ENCODE measurements at regions not wholly inside any gene's neighbourhood (a gene's known extent, or its start where the extent isn't known, plus 50 kb on each side); places are given as distances from the start of the nearest gene placed in this dataset.

DNA sequence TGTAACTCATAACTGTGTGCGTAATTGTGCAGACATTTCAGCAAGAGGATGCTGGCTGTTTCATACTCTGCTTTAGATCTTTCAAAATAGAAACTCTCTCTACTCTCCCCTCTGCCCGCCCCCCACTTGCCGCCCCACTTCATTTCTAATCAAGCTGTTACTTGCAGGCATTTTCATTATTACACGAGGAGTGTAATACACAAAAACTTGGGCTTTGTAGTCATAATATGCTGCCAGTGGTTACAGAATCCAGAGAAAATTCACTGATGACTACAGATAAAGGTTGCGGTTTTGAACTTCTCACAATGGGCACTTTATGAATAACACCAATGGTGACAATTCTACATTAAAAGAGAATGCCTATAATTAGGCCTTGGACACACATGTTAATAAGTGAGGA, 194.0 kb upstream of the POU3F2 start:
- no peak overlapping the region for H3K27ac ChIP-seq
- H3K9me3 ChIP-seq = no peaks in the 10 kb centered on the region
- ATAC-seq (no peak), DNase-seq (no peak)
- intact Hi-C loops (cut with DNase I) = no loop called here
- TF ChIP-seq, protein P1, sequence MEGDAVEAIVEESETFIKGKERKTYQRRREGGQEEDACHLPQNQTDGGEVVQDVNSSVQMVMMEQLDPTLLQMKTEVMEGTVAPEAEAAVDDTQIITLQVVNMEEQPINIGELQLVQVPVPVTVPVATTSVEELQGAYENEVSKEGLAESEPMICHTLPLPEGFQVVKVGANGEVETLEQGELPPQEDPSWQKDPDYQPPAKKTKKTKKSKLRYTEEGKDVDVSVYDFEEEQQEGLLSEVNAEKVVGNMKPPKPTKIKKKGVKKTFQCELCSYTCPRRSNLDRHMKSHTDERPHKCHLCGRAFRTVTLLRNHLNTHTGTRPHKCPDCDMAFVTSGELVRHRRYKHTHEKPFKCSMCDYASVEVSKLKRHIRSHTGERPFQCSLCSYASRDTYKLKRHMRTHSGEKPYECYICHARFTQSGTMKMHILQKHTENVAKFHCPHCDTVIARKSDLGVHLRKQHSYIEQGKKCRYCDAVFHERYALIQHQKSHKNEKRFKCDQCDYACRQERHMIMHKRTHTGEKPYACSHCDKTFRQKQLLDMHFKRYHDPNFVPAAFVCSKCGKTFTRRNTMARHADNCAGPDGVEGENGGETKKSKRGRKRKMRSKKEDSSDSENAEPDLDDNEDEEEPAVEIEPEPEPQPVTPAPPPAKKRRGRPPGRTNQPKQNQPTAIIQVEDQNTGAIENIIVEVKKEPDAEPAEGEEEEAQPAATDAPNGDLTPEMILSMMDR (IDR thresholded peaks at IDR 0.05) = no peak
- H3K4me1 ChIP-seq = no peaks in the 10 kb centered on the region
- no peaks in the 10 kb centered on the region for H3K36me3 ChIP-seq
- no peaks in the 10 kb centered on the region for H3K27me3 ChIP-seq
- no peak overlapping the region for H3K4me3 ChIP-seq

DNA sequence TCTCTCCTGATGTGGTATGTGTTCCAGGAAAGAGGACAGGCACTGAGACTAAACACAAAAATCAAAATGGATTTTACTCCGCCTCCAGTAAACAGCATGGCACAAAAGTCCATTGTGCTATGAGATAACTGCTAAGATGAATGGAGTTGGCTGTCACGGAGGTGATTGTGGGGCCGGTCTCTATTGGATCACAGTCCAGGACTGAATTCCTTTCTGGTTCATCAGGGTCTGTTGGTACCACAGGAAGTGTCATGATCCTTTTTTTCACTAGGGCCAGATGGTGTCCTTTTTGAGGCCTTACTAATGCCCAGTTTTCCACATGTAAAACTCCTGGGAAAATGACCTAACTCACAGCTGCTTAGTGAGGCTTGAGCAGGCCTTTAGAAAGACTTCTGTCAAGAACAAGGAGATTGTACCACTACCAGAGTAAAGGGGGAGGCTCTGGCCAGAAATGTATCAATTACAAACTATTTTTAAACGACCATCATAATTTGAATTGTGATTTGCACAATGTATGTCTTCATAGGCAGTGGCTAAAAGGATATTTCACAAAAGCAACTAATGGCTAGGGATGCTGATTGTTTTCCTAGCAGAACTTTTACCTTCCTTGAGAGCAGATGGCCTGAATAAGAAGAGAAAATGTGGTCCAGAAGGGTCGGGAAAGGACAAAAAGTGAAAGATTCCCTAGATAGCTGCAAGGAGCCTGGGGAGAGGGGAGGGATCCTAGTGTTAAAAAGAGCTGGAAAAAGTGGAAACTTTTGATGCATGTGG, 192.2 kb upstream of the POU3F2 start:
- DNase-seq = no peak
- intact Hi-C loops (cut with DNase I) = no loop called here
- Histone ChIP-seq H3K27ac (no peak overlapping the region), H3K9me3 (no peaks in the 10 kb centered on the region), H3K4me3 (no peak overlapping the region), H3K4me1 (no peaks in the 10 kb centered on the region), H3K27me3 (no peaks in the 10 kb centered on the region), H3K36me3 (no peaks in the 10 kb centered on the region)
- TF ChIP-seq, protein P1 (IDR thresholded peaks at IDR 0.05) = no peak
- no peak for ATAC-seq

DNA sequence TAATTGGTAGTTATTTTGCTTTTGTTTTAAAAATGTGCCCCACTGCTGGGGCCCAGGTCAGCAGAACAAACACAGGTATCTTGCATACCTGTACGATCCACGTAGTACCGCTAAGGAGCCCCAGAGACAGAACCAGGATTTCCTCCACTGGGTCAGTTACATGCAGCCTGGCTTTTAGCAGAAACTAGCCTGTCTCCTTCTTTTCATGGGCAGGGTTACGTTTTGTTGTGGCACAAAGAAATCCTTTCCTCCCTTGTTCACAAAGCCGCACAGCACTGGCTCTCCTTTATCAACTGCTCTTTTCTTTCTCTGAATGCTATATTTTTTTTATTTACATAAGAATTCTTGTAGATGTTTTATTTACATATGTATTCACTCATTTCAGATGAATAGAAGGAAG, 190.3 kb upstream of the POU3F2 start:
- intact Hi-C loops (cut with DNase I) = no loop called here
- no peak overlapping the region for H3K4me3 ChIP-seq
- no peak for DNase-seq

DNA sequence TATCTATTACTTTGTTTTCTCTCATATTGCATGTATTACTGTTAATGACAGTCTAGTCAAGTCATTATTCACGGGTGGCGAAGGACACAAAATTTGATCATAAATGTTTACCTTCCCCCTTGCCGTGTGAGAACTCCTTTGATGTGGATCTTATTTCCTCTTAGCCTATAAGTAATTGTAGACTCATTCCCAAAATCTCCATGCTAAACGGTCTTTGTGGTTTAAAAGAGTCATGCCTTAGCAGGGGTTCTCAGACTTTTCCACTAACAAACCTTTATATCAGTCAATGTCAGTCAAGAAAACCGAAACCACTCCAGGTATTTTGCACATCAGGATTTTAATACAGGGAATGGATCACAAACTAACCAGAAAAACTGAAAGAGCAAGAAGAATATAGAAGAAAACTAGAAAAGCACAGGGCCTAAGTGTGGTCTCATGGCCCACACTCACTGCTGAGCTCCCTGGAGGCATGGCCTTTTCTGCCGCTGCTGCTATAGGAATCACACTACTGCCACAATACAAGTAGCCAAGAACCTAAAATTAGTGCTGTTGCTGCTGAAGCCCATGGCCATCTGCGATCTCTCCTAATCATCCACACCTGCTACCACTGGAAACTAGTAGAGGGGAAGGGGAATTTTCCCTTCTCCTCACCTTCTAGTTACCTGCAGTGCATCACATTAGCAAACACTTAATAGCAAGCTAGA, 186.0 kb upstream of the POU3F2 start:
- H3K9me3 ChIP-seq = no peaks in the 10 kb centered on the region
- no peak overlapping the region for H3K27ac ChIP-seq
- no peak for ATAC-seq
- H3K36me3 ChIP-seq = no peaks in the 10 kb centered on the region
- TF ChIP-seq, protein P1 (IDR thresholded peaks at IDR 0.05) = no peak
- no peaks in the 10 kb centered on the region for H3K27me3 ChIP-seq
- DNase-seq = no peak
- intact Hi-C loops (cut with DNase I) = no loop called here
- no peak overlapping the region for H3K4me3 ChIP-seq
- no peaks in the 10 kb centered on the region for H3K4me1 ChIP-seq

More for the DNA sequence above, 190.3 kb upstream of the POU3F2 start:
- no peak overlapping the region for H3K27ac ChIP-seq
- ATAC-seq = no peak
- H3K9me3 ChIP-seq = no peaks in the 10 kb centered on the region
- no peaks in the 10 kb centered on the region for H3K36me3 ChIP-seq
- H3K27me3 ChIP-seq = no peaks in the 10 kb centered on the region
- no peaks in the 10 kb centered on the region for H3K4me1 ChIP-seq
- TF ChIP-seq, protein P1 (IDR thresholded peaks at IDR 0.05) = no peak

DNA sequence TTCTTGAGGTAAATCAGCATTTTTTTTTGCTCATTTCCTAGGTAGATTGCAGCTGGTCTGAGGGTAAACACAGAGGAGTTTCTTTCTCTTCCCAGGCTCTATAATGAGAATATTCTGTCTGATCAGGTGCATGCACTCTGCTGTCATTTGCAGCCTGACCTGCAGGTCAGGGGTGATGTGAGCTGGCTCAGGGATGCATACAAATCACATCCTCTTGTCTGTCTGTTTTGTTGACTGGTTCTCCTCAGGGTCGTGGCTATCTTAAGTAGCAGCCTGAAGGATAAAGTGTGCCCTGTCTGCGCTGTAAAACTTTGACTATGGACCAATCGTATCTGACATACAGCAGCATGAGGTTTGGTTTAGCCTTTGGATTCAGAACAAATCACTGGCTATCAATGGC, 183.4 kb upstream of the POU3F2 start:
- no peaks in the 10 kb centered on the region for H3K36me3 ChIP-seq
- TF ChIP-seq, protein P1 (IDR thresholded peaks at IDR 0.05) = no peak
- no peaks in the 10 kb centered on the region for H3K9me3 ChIP-seq
- ATAC-seq (no peak), DNase-seq (no peak)
- H3K27ac ChIP-seq = no peak overlapping the region
- no peaks in the 10 kb centered on the region for H3K4me1 ChIP-seq
- intact Hi-C loops (cut with DNase I) = no loop called here
- no peak overlapping the region for H3K4me3 ChIP-seq
- H3K27me3 ChIP-seq = no peaks in the 10 kb centered on the region

All from left lung (tissue), 4 donors.